GM12878 (cell line): ENCODE measurements at regions not wholly inside any gene's neighbourhood (a gene's known extent, or its start where the extent isn't known, plus 50 kb on each side); places are given as distances from the start of the nearest gene placed in this dataset.

Source experiments
- ATAC-seq: fragments of 200-7000 bp; cut with Tn5 transposase; 3 replicates; pipeline ENCODE4 v1.9.1; 2020; ENCODE audit warnings: mild to moderate bottlenecking, moderate library complexity
- BruUV-seq: library from RNA; stranded (reverse); fragments of 400-500 nt; replicated peaks from 2 replicates; lab custom pipeline; 2021; lab: Mats Ljungman, UMichigan
- CTCF ChIA-PET: fragments of 300-600 bp; sonication (Branson Sonifier 250); formaldehyde crosslinking; extraction: SDS; loops from one replicate; lab custom pipeline; 2021; ENCODE audit warnings: inconsistent platforms; lab: Yijun Ruan, JAX
- POLR2A ChIA-PET: fragments of 350-600 bp; formaldehyde crosslinking; extraction: SDS; loops from one replicate; lab custom pipeline; 2021; ENCODE audit warnings: inconsistent platforms; lab: Charles Lee
- RAD21 ChIA-PET: fragments of 300-600 bp; sonication (Branson Sonifier 250); formaldehyde crosslinking; loops from one replicate; lab custom pipeline; 2023; ENCODE audit warnings: antibody characterized with exemption; ENCODE audit not compliant: unreplicated experiment; lab: Charles Lee
- SMC1A ChIA-PET: fragments of 300-600 bp; sonication (Branson Sonifier 250); formaldehyde crosslinking; loops from one replicate; lab custom pipeline; 2023; ENCODE audit not compliant: unreplicated experiment, uncharacterized antibody; lab: Charles Lee
- DNase-seq: peaks from one replicate; pipeline ENCODE4 v3.0.0-alpha.2; 2011; ENCODE audit warnings: low read depth, low spot score
- FAIRE-seq: peaks from 3 replicates; lab custom pipeline; 2011; peaks lifted over from hg19 to GRCh38; lab: Jason Lieb, UNC
- H2AFZ ChIP-seq: 2 replicates; pipeline ENCODE4 v1.6.0; 2011; ENCODE audit warnings: low read depth, low read length, control low read depth; ENCODE audit not compliant: control insufficient read depth
- H3K27ac ChIP-seq: 2 replicates; pipeline ENCODE4 v1.5.1; 2011; ENCODE audit warnings: control low read depth; ENCODE audit not compliant: control insufficient read depth, insufficient read depth
- H3K27me3 ChIP-seq, 2 experiments: replicated peaks in 1 of 2; 2 replicates each; pipeline versions ENCODE4 v1.6.0 to v1.6.1; 2011; ENCODE audit warnings: low read length in 1 of 2; ENCODE audit not compliant: control insufficient read depth in 2 of 2, insufficient read depth in 2 of 2
- H3K36me3 ChIP-seq, 2 experiments: 2 replicates each; pipeline ENCODE4 v1.5.1; 2011; ENCODE audit warnings: low read length in 1 of 2; ENCODE audit not compliant: control insufficient read depth in 2 of 2, insufficient read depth in 2 of 2
- H3K4me1 ChIP-seq: 2 replicates; pipeline ENCODE4 v1.6.1; 2011; ENCODE audit warnings: mild to moderate bottlenecking, low read length, moderate library complexity, mixed read lengths; ENCODE audit not compliant: control insufficient read depth, insufficient read depth
- H3K4me2 ChIP-seq: 2 replicates; pipeline ENCODE4 v1.6.0; 2011; ENCODE audit warnings: control low read depth; ENCODE audit not compliant: control insufficient read depth, insufficient read depth
- H3K4me3 ChIP-seq: fragments of 200-600 bp; sonication (generic); 2 replicates; pipeline ENCODE4 v1.5.1; 2016
- H3K79me2 ChIP-seq: 2 replicates; pipeline ENCODE4 v1.6.0; 2011; ENCODE audit warnings: low read length; ENCODE audit not compliant: control insufficient read depth, insufficient read depth
- H3K9ac ChIP-seq: 2 replicates; pipeline ENCODE4 v1.8.0; 2011; ENCODE audit warnings: low read length, control low read depth, mixed read lengths; ENCODE audit not compliant: control insufficient read depth, insufficient read depth
- H3K9me3 ChIP-seq: replicated peaks from 3 replicates; pipeline ENCODE4 v1.5.1; 2011; ENCODE audit warnings: mild to moderate bottlenecking, low read length; ENCODE audit not compliant: control insufficient read depth, insufficient read depth
- H4K20me1 ChIP-seq: 2 replicates; pipeline ENCODE4 v1.6.0; 2011; ENCODE audit not compliant: control insufficient read depth, insufficient read depth
- ATF7 ChIP-seq: fragments of 450-650 bp; IDR thresholded peaks from 2 replicates; pipeline ENCODE4 v1.6.1; 2016; ENCODE audit warnings: low read depth, mild to moderate bottlenecking
- EGR1 ChIP-seq, 2 experiments: IDR thresholded peaks; 1 replicate in 1 of 2; 2 replicates in 1 of 2; pipeline ENCODE4 v1.6.1; 2011 to 2012; ENCODE audit warnings: low read depth in 2 of 2, low read length in 2 of 2, borderline replicate concordance in 1 of 2, mild to moderate bottlenecking in 1 of 2, moderate library complexity in 1 of 2
- JUNB ChIP-seq: IDR thresholded peaks from 2 replicates; pipeline ENCODE4 v1.6.1; 2016; ENCODE audit warnings: antibody characterized with exemption, mild to moderate bottlenecking
- MEF2B ChIP-seq: fragments of 450-650 bp; IDR thresholded peaks from 2 replicates; pipeline ENCODE4 v1.6.1; 2018; ENCODE audit warnings: mild to moderate bottlenecking, moderate library complexity; ENCODE audit not compliant: partially characterized antibody, poor library complexity, severe bottlenecking
- RFX5 ChIP-seq: IDR thresholded peaks from 2 replicates; pipeline ENCODE4 v1.6.1; 2011; ENCODE audit warnings: low read depth, low read length, improper control_type of control experiment
- SIN3A ChIP-seq: IDR thresholded peaks from 2 replicates; pipeline ENCODE4 v1.6.1; 2012; ENCODE audit warnings: low read depth, low read length, improper control_type of control experiment
- SPI1 ChIP-seq: IDR thresholded peaks from 2 replicates; pipeline ENCODE4 v1.6.1; 2011; ENCODE audit warnings: low read depth, mild to moderate bottlenecking, low read length, moderate library complexity, borderline replicate concordance; ENCODE audit not compliant: insufficient read depth
- TAF1 ChIP-seq: IDR thresholded peaks from 2 replicates; pipeline ENCODE4 v1.6.1; 2011; ENCODE audit warnings: mild to moderate bottlenecking, low read depth, low read length, borderline replicate concordance
- WRNIP1 ChIP-seq: IDR thresholded peaks from 2 replicates; pipeline ENCODE4 v1.6.1; 2011; ENCODE audit warnings: low read depth, low read length, improper control_type of control experiment, borderline replicate concordance
- ZNF207 ChIP-seq: fragments of 450-650 bp; IDR thresholded peaks from 2 replicates; pipeline ENCODE4 v1.6.1; 2014; ENCODE audit warnings: antibody characterized with exemption, mild to moderate bottlenecking, borderline replicate concordance
- WGBS: methylation state at CpG from one replicate; pipeline ENCODE4 v1.1.6; 2016; ENCODE audit warnings: low lambda C conversion rate; ENCODE audit not compliant: insufficient replicate concordance, insufficient coverage; ENCODE audit errors: missing lambda C conversion rate; 5-methylcytosine and 5-hydroxymethylcytosine counted together
- in situ Hi-C: fragments of 300-500 bp; cut with MboI; formaldehyde crosslinking; loops from 9 replicates; pipeline ENCODE4 v1.14.3; 2018; ENCODE audit warnings: mixed read lengths
- intact Hi-C: fragments of 100-400 bp; cut with micrococcal nuclease; formaldehyde crosslinking; loops from one replicate; pipeline ENCODE4 v1.14.2; 2022; ENCODE audit not compliant: unreplicated experiment
- TF ChIP-seq, protein P1 (sequence below): fragments of 450-650 bp; formaldehyde crosslinking; IDR thresholded peaks from 2 replicates; pipeline ENCODE4 v1.4.0; 2022; ENCODE audit warnings: mild to moderate bottlenecking, moderate library complexity
- TF ChIP-seq, protein P2 (sequence below): IDR thresholded peaks from 2 replicates; pipeline ENCODE4 v1.6.1; 2011; ENCODE audit warnings: borderline replicate concordance, low read depth, mild to moderate bottlenecking, moderate library complexity, mixed read lengths, low read length; ENCODE audit not compliant: insufficient read depth; ENCODE audit errors: extremely low read length
- TF ChIP-seq, protein P3 (sequence below): IDR thresholded peaks from 2 replicates; pipeline ENCODE4 v1.6.1; 2011; ENCODE audit warnings: low read depth, mild to moderate bottlenecking, low read length, moderate library complexity, borderline replicate concordance; ENCODE audit errors: extremely low read depth
- TF ChIP-seq, protein P4 (sequence below): fragments of 450-650 bp; IDR thresholded peaks from 2 replicates; pipeline ENCODE4 v1.6.1; 2017; ENCODE audit warnings: mild to moderate bottlenecking, moderate library complexity

DNA sequence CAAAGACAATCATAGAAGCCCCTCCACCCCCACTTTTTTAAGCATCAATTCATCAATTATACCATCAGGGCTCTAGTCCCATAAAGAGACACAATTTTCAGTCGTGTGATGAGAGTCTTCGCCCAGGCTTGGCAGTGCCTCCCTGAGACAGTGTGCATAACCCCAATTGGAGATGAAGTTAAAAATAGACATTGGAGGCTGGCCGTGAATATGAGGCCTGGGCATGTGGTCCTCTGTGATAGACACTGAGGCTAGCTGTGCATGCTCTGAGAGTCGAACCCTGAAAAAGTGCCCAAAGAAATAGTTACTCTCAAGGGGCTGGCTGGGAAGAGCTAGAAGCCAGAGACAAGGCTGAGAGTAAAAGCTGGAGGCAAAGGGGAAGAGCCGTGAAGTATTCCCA, 248.6 kb upstream of the NR4A3 start (continued):
- TF ChIP-seq ZNF207 (no peak), EGR1 (IDR thresholded peaks at IDR 0.05; ENCODE audit: borderline replicate concordance in 1 of 2, low read depth in 2 of 2, low read length in 2 of 2) (no peak), MEF2B (no peak)

DNA sequence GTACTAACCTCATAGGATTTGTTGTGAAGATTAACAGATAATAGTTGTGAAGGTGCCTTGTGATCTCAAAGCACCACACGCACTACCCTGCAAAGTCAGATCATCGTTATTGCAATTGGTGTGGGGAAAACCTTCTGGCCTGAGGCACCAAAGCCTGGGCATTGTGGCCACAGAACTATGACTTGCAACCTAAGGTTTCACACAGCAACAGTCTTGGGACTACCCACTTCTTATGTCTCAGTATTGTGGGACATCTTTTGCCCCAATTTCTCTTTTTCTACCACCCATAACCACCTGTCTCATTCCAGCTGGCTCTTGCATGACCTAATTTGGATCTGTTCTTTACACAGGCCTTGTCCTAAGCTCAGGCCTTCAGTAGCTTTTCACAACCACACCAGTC, 247.8 kb upstream of the NR4A3 start:
- SMC1A ChIA-PET, result interaction anchor here (1.0 kb wide), 2 partner anchors 12 to 40 kb away, joined by 3 to 4 read pairs; no protein-coding TSS in a partner anchor
- ATAC-seq (peak; percentile 46), FAIRE-seq (no peak), DNase-seq (no peak)
- RAD21 ChIA-PET, result no interaction called here
- Histone ChIP-seq H3K9me3 (no peaks in the 10 kb centered on the region), H3K9ac (no peak overlapping the region), H3K27me3 (no peaks in the 10 kb centered on the region), H3K27ac (no peak overlapping the region), H3K79me2 (no peaks in the 10 kb centered on the region), H3K4me1 (no peaks in the 10 kb centered on the region), H3K36me3 (no peaks in the 10 kb centered on the region), H2AFZ (no peak overlapping the region), H3K4me3 (no peak overlapping the region), H3K4me2 (no peak overlapping the region), H4K20me1 (no peaks in the 10 kb centered on the region)
- POLR2A ChIA-PET, result no interaction called here
- WGBS, result 43% methylated on average over 2 of the region's 2 CpGs
- CTCF ChIA-PET, result interaction anchor here (0.8 to 1.7 kb wide), 2 partner anchors 10 to 58 kb away, joined by 3 read pairs; no protein-coding TSS in a partner anchor
- no TSS peak for BruUV-seq
- in situ Hi-C loops, result no loop called here
- intact Hi-C loops, result no loop called here
- TF ChIP-seq ATF7, result no peak
- TF ChIP-seq RFX5, result no peak
- TF ChIP-seq JUNB, result no peak
- no peak for TF ChIP-seq WRNIP1
- TF ChIP-seq, protein P1, sequence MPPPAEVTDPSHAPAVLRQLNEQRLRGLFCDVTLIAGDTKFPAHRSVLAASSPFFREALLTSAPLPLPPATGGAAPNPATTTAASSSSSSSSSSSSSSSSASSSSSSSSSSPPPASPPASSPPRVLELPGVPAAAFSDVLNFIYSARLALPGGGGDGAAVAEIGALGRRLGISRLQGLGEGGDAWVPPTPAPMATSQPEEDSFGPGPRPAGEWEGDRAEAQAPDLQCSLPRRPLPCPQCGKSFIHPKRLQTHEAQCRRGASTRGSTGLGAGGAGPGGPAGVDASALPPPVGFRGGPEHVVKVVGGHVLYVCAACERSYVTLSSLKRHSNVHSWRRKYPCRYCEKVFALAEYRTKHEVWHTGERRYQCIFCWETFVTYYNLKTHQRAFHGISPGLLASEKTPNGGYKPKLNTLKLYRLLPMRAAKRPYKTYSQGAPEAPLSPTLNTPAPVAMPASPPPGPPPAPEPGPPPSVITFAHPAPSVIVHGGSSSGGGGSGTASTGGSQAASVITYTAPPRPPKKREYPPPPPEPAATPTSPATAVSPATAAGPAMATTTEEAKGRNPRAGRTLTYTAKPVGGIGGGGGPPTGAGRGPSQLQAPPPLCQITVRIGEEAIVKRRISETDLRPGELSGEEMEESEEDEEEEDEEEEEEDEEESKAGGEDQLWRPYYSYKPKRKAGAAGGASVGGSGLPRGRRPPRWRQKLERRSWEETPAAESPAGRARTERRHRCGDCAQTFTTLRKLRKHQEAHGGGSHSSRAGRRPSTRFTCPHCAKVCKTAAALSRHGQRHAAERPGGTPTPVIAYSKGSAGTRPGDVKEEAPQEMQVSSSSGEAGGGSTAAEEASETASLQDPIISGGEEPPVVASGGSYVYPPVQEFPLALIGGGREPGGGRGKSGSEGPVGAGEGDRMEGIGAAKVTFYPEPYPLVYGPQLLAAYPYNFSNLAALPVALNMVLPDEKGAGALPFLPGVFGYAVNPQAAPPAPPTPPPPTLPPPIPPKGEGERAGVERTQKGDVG (CRISPR knock-in tag), result no peak
- TF ChIP-seq, protein P2, sequence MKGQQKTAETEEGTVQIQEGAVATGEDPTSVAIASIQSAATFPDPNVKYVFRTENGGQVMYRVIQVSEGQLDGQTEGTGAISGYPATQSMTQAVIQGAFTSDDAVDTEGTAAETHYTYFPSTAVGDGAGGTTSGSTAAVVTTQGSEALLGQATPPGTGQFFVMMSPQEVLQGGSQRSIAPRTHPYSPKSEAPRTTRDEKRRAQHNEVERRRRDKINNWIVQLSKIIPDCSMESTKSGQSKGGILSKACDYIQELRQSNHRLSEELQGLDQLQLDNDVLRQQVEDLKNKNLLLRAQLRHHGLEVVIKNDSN, result no peak
- TF ChIP-seq, protein P3, sequence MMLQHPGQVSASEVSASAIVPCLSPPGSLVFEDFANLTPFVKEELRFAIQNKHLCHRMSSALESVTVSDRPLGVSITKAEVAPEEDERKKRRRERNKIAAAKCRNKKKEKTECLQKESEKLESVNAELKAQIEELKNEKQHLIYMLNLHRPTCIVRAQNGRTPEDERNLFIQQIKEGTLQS, result no peak
- TF ChIP-seq SIN3A, result no peak
- TF ChIP-seq SPI1, result no peak
- TF ChIP-seq, protein P4, sequence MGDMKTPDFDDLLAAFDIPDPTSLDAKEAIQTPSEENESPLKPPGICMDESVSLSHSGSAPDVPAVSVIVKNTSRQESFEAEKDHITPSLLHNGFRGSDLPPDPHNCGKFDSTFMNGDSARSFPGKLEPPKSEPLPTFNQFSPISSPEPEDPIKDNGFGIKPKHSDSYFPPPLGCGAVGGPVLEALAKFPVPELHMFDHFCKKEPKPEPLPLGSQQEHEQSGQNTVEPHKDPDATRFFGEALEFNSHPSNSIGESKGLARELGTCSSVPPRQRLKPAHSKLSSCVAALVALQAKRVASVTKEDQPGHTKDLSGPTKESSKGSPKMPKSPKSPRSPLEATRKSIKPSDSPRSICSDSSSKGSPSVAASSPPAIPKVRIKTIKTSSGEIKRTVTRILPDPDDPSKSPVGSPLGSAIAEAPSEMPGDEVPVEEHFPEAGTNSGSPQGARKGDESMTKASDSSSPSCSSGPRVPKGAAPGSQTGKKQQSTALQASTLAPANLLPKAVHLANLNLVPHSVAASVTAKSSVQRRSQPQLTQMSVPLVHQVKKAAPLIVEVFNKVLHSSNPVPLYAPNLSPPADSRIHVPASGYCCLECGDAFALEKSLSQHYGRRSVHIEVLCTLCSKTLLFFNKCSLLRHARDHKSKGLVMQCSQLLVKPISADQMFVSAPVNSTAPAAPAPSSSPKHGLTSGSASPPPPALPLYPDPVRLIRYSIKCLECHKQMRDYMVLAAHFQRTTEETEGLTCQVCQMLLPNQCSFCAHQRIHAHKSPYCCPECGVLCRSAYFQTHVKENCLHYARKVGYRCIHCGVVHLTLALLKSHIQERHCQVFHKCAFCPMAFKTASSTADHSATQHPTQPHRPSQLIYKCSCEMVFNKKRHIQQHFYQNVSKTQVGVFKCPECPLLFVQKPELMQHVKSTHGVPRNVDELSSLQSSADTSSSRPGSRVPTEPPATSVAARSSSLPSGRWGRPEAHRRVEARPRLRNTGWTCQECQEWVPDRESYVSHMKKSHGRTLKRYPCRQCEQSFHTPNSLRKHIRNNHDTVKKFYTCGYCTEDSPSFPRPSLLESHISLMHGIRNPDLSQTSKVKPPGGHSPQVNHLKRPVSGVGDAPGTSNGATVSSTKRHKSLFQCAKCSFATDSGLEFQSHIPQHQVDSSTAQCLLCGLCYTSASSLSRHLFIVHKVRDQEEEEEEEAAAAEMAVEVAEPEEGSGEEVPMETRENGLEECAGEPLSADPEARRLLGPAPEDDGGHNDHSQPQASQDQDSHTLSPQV, result no peak
- no peak for TF ChIP-seq TAF1
